A204.1 (cell line): ENCODE measurements at regions not wholly inside any gene's neighbourhood (a gene's known extent, or its start where the extent isn't known, plus 50 kb on each side); places are given as distances from the start of the nearest gene placed in this dataset.

Experiments
- FAIRE-seq: peaks from 2 replicates; lab custom pipeline; 2012; peaks lifted over from hg19 to GRCh38; lab: Jason Lieb, UNC

- no peak for FAIRE-seq
These were observed 161.8 kb upstream of the CLINT1 start for GRCh38 chr5:158020555-158021418.

GRCh38 chr5:158017469-158017868 lies 158.5 kb upstream of the CLINT1 start:
- FAIRE-seq, result no peak

GRCh38 chr5:158014372-158014771 lies 155.4 kb upstream of the CLINT1 start:
- no peak for FAIRE-seq

- FAIRE-seq, result no peak
These were observed 155.0 kb upstream of the CLINT1 start for GRCh38 chr5:158013939-158014338.

DNA sequence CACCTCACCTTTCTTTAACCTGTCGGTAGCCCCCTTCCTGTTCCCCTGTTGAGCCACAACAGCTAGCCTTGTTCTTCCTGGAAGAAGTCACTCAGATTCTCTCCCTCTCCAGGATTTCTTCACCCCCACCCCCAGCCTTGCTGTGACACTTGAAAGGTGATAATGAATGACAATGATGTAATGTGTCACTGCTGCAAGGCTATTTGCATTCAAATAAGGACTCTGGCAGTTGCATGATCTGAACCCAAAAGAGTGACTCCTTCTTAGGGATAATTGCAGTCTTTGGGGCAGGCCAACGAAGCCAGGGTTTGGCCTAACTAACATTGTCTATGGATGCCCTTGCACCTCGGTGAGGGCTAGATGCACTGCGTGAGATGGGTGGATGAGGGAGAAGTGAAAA lies 154.4 kb upstream of the CLINT1 start:
- no peak for FAIRE-seq

GRCh38 chr5:158011422-158011821 lies 152.5 kb upstream of the CLINT1 start:
- FAIRE-seq, result no peak

GRCh38 chr5:158010831-158011230 lies 151.9 kb upstream of the CLINT1 start:
- FAIRE-seq, result no peak

DNA sequence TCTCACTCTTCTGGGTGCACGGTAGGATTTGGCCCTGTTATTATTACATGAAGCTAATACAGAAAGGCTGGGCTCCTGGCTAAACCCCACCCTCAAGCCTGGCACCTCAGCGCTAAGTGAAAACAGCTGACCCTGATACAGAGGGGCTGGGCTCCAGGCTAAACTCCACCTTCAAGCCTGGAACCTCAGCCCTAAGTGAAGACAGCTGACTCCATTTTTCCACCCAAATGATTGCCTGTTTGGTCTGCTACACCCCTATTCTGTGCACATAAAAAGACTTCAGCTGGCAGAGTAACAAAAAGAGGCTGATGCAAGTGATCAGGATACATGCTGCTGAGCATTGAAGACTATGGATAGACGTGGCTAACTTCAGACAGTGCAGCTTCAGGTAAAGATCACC lies 148.4 kb upstream of the CLINT1 start:
- FAIRE-seq, result no peak

- no peak for FAIRE-seq
These were observed 140.8 kb upstream of the CLINT1 start for GRCh38 chr5:157999696-158000095.

DNA sequence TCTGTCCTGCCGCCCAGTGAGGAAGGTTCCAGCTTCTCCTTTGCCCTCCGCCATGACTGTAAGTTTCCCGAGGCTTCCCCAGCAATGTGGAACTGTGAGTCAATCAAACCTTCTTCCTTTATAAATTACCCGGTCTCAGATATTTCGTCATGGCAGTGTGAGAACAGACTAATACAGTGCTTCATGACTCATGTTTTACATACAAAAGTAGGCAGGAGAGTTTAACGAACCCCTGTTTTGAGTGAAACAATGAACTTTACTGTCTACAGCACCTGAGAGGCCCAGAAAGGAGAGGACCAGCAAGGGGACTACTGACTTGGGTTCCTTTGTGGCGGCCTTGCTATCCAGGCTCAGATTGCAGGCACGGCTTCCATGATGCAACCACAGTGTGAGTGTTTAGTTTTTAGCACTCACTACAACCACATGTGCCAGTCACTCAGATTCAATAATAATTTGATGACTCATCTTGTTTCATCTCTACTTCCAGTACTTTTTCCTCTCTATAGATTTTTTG lies 139.1 kb upstream of the CLINT1 start:
- no peak for FAIRE-seq

- FAIRE-seq, result no peak
These were observed 136.1 kb upstream of the CLINT1 start for GRCh38 chr5:157994906-157995519.

GRCh38 chr5:157993986-157994691 lies 135.2 kb upstream of the CLINT1 start:
- FAIRE-seq, result no peak

- FAIRE-seq, result no peak
These were observed 134.3 kb upstream of the CLINT1 start for GRCh38 chr5:157993201-157993600.

DNA sequence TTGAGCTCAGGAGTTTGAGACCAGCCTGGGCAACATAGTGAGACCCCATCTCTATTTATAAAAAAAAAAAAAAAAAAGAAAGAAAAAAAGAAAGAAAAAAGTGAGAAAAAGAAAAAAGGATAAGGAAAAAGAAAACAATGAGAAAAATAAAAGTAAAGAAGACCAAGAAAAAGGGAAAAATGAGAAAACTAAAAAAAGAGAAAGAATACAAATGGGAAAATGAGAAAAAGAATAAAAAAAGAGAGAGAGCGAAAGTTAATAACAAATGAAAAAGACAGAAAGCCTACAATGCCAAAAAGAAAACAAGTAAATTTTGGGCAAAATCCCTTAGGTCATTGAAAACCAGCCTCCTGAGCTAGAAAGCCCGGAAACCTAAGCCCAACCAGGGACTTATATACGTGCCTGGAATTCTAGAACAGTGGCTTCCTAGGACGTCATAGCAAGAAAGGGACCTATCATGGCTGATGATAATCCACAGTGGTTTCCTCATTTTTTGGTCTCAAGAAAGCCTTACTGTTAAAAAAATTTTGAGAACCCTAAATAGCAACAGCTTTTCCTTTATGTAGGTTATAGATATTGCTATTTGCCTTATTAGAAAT lies 131.7 kb upstream of the CLINT1 start:
- no peak for FAIRE-seq

DNA sequence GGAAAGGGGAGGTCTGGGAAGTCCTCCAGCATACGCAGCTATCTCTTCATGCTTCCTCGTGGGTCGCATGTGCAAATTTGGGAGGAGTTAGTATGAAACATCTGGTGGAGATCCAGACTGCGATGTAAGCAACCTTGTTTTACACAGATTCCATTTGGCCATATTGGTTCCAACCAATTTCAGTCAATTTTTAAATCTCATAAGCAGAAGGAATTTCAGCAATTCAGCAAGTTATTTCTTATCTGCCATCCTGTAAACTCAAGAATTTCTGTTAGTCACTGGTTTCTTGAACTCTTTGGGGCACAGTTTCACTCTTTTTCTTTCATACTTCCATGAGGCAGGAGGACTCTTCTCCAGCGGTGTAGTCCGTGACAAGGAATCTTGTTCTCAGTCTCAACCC lies 130.4 kb upstream of the CLINT1 start:
- no peak for FAIRE-seq

- no peak for FAIRE-seq
These were observed 128.3 kb upstream of the CLINT1 start for GRCh38 chr5:157987259-157987658.

GRCh38 chr5:157986431-157986990 lies 127.6 kb upstream of the CLINT1 start:
- no peak for FAIRE-seq

DNA sequence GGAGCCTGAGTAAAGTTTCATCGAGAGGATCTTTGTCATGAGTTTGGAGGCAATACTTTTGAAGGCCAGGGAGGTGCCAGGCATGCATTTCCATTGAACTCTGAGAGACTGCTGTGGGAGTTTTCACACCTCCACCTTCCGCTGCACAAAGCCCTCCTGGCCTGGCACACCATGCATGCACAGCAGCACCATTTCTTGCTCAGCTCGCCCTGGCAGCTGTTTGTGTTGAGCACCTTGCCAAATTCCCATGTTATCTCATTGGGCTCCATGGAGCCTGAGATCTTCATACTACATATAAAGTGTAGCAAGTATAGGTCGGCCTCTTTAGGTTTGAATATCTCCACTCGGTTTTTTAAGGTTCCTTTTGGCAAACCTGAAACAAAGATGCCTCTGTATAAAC lies 125.7 kb upstream of the CLINT1 start:
- no peak for FAIRE-seq

GRCh38 chr5:157983906-157984551 lies 125.1 kb upstream of the CLINT1 start:
- no peak for FAIRE-seq

GRCh38 chr5:157978061-157978460 lies 119.1 kb upstream of the CLINT1 start:
- FAIRE-seq, result no peak

GRCh38 chr5:157976429-157976828 lies 117.5 kb upstream of the CLINT1 start:
- FAIRE-seq, result no peak

DNA sequence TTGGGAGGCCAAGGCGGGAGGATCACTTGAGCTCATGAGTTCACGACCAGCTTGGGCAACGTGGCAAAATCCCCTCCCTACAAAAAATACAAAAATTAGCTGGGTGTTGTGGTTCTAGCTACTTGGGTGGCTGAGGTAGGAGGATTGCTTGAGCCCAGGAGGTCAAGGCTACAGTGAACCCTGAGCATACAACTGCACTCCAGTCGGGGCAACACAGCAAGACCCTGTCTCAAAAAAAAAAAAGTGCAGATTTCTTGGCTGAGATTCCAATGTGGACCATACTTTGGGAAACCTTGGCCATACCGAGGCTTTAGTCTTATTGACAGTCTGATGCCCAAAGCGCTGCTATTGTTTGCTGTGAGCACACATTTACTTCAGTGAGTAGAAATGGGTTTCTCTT lies 113.6 kb upstream of the CLINT1 start:
- FAIRE-seq, result no peak
